Loucy (cell line): ENCODE measurements at regions not wholly inside any gene's neighbourhood (a gene's known extent, or its start where the extent isn't known, plus 50 kb on each side); places are given as distances from the start of the nearest gene placed in this dataset.

Experiments
- H2AFZ ChIP-seq: fragments of 200-600 bp; sonication (generic); 2 replicates; pipeline ENCODE4 v1.6.0; 2016; ENCODE audit warnings: antibody characterized with exemption, mild to moderate bottlenecking, low read length, moderate library complexity
- H3F3A ChIP-seq: fragments of 200-600 bp; 2 replicates; pipeline ENCODE4 v1.6.0; 2016; ENCODE audit warnings: antibody characterized with exemption, low read depth, mild to moderate bottlenecking
- H3K27me3 ChIP-seq: fragments of 200-600 bp; sonication (generic); 2 replicates; pipeline ENCODE4 v1.6.1; 2014; ENCODE audit warnings: low read length, mild to moderate bottlenecking; ENCODE audit not compliant: insufficient read depth, poor library complexity, severe bottlenecking
- H3K36me3 ChIP-seq: fragments of 200-600 bp; sonication (generic); 2 replicates; pipeline ENCODE4 v1.6.1; 2016; ENCODE audit warnings: low read length; ENCODE audit not compliant: insufficient read depth
- H3K4me1 ChIP-seq: fragments of 200-600 bp; sonication (generic); 2 replicates; pipeline ENCODE4 v1.5.1; 2014; ENCODE audit warnings: low read length, mild to moderate bottlenecking; ENCODE audit not compliant: insufficient read depth, poor library complexity, severe bottlenecking
- H3K4me2 ChIP-seq: fragments of 200-600 bp; sonication (generic); 2 replicates; pipeline ENCODE4 v1.6.0; 2014; ENCODE audit warnings: antibody characterized with exemption, low read length, low read depth, mild to moderate bottlenecking; ENCODE audit not compliant: poor library complexity, severe bottlenecking
- H3K4me3 ChIP-seq: fragments of 200-600 bp; sonication (generic); 2 replicates; pipeline ENCODE4 v1.5.1; 2014; ENCODE audit warnings: low read length, mild to moderate bottlenecking, mixed read lengths; ENCODE audit not compliant: poor library complexity, severe bottlenecking
- H3K79me2 ChIP-seq: fragments of 200-600 bp; sonication (generic); 2 replicates; pipeline ENCODE4 v1.6.1; 2014; ENCODE audit warnings: low read length; ENCODE audit not compliant: insufficient read depth
- H3K9ac ChIP-seq: fragments of 200-600 bp; sonication (generic); 2 replicates; pipeline ENCODE4 v1.6.0; 2014; ENCODE audit warnings: mild to moderate bottlenecking, low read depth, low read length, moderate library complexity; ENCODE audit not compliant: poor library complexity, severe bottlenecking
- H3K9me2 ChIP-seq: fragments of 200-600 bp; sonication (generic); replicated peaks from 2 replicates; pipeline ENCODE4 v1.6.1; 2016; ENCODE audit warnings: low read depth, low read length, mixed read lengths
- H3K9me3 ChIP-seq: fragments of 200-600 bp; sonication (generic); 2 replicates; pipeline ENCODE4 v1.6.1; 2014; ENCODE audit warnings: mild to moderate bottlenecking, antibody characterized with exemption, low read length, low read depth; ENCODE audit not compliant: insufficient read depth
- H4K20me1 ChIP-seq: fragments of 200-600 bp; sonication (generic); 2 replicates; pipeline ENCODE4 v1.6.0; 2014; ENCODE audit warnings: antibody characterized with exemption, low read length, mild to moderate bottlenecking; ENCODE audit not compliant: insufficient read depth, poor library complexity, severe bottlenecking
- EZH2phosphoT487 ChIP-seq: fragments of 200-600 bp; IDR thresholded peaks from 2 replicates; pipeline ENCODE4 v1.6.1; 2018; ENCODE audit warnings: antibody characterized with exemption, mild to moderate bottlenecking, moderate library complexity, borderline replicate concordance
- TF ChIP-seq, protein P1 (sequence below): fragments of 200-600 bp; sonication (generic); conservative IDR thresholded peaks from 2 replicates; pipeline ENCODE4 v1.5.1; 2014; ENCODE audit warnings: mild to moderate bottlenecking, antibody characterized with exemption, low read length

DNA sequence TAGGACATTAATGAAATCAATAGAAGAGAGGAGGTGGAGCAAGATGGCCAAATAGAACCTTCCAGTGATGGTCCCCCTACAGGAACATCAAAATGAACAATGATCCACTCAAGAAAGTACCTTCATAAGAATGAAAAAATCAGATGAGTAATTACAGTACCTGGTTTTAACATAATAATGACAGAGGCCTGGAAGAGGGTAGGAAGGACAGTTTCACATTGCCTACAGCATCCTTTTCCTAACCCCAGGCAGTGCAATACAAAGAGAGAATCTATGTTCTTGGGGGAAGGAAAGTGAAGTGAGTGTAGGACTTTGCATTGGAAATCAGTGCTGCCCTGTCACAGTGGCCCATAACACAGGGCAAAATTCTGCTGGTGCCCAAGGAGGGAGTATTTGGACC is 81.2 kb upstream of the SPTLC1 start:
- no peak overlapping the region for H2AFZ ChIP-seq
- no peaks in the 10 kb centered on the region for H3K9me3 ChIP-seq
- no peak overlapping the region for H3K4me2 ChIP-seq
- H3K27me3 ChIP-seq, result no peaks in the 10 kb centered on the region
- H3K79me2 ChIP-seq, result no peaks in the 10 kb centered on the region
- H3K9ac ChIP-seq, result no peak overlapping the region
- no peak for TF ChIP-seq EZH2phosphoT487
- TF ChIP-seq, protein P1, sequence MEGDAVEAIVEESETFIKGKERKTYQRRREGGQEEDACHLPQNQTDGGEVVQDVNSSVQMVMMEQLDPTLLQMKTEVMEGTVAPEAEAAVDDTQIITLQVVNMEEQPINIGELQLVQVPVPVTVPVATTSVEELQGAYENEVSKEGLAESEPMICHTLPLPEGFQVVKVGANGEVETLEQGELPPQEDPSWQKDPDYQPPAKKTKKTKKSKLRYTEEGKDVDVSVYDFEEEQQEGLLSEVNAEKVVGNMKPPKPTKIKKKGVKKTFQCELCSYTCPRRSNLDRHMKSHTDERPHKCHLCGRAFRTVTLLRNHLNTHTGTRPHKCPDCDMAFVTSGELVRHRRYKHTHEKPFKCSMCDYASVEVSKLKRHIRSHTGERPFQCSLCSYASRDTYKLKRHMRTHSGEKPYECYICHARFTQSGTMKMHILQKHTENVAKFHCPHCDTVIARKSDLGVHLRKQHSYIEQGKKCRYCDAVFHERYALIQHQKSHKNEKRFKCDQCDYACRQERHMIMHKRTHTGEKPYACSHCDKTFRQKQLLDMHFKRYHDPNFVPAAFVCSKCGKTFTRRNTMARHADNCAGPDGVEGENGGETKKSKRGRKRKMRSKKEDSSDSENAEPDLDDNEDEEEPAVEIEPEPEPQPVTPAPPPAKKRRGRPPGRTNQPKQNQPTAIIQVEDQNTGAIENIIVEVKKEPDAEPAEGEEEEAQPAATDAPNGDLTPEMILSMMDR, result no peak
- no peaks in the 10 kb centered on the region for H4K20me1 ChIP-seq
- H3K4me1 ChIP-seq, result peaks cover 7% of the 10 kb centered on the region
- no peak overlapping the region for H3K4me3 ChIP-seq
- H3F3A ChIP-seq, result no peaks in the 10 kb centered on the region
- H3K36me3 ChIP-seq, result no peaks in the 10 kb centered on the region
- no peaks in the 10 kb centered on the region for H3K9me2 ChIP-seq

DNA sequence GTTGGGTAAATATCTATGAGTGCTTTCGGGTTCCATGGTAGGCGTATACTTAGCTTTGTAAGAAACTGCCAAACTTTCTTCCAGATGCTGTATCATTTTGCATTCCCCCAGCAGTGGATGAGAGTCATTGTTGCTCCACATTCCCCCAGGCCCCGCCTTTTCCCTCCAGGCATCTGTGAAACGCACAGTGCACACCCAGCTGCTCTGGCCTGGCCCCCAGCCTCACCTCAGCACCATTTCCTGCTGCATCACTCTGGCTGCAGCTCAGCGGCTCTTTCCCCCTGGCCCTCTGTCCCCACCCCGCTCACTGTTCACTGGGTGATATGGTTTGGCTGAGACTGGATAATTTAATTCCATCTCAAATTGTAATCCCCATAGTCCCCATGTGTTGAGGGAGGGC is 76.6 kb upstream of the SPTLC1 start:
- TF ChIP-seq, protein P1, result no peak
- no peak for TF ChIP-seq EZH2phosphoT487
- H2AFZ ChIP-seq, result peak overlapping the region; percentile 52; the same call in 1 of the 2 replicates

DNA sequence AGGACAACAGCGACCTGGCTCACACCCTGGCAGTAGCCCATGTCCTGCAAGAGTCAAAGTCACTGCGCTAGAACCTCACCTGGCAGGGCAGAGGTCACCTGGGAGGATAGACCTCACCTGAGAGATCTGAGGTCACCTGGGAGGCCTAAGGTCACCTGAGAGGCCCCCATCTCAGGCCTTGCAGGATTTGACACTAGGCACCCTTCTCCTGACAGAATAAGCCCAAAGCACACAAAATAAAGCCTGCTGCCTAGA is 75.2 kb upstream of the SPTLC1 start:
- no peaks in the 10 kb centered on the region for H3K36me3 ChIP-seq
- no peaks in the 10 kb centered on the region for H3K9me2 ChIP-seq
- H3K27me3 ChIP-seq, result no peaks in the 10 kb centered on the region
- H3F3A ChIP-seq, result no peaks in the 10 kb centered on the region
- no peak overlapping the region for H3K9ac ChIP-seq
- H3K9me3 ChIP-seq, result no peaks in the 10 kb centered on the region
- H4K20me1 ChIP-seq, result no peaks in the 10 kb centered on the region
- H3K79me2 ChIP-seq, result no peaks in the 10 kb centered on the region
- H3K4me3 ChIP-seq, result no peak overlapping the region
- H3K4me2 ChIP-seq, result no peak overlapping the region
- H3K4me1 ChIP-seq, result peaks cover 7% of the 10 kb centered on the region
- TF ChIP-seq, protein P1, result no peak
- TF ChIP-seq EZH2phosphoT487, result no peak
- H2AFZ ChIP-seq, result no peak overlapping the region

More for the DNA sequence above, 76.6 kb upstream of the SPTLC1 start:
- H3K27me3 ChIP-seq, result no peaks in the 10 kb centered on the region
- no peaks in the 10 kb centered on the region for H3K9me2 ChIP-seq
- no peaks in the 10 kb centered on the region for H4K20me1 ChIP-seq
- H3K36me3 ChIP-seq, result no peaks in the 10 kb centered on the region
- no peaks in the 10 kb centered on the region for H3K9me3 ChIP-seq
- no peaks in the 10 kb centered on the region for H3F3A ChIP-seq
- H3K79me2 ChIP-seq, result no peaks in the 10 kb centered on the region
- no peak overlapping the region for H3K4me3 ChIP-seq
- H3K4me2 ChIP-seq, result no peak overlapping the region
- no peak overlapping the region for H3K9ac ChIP-seq
- peaks cover 7% of the 10 kb centered on the region for H3K4me1 ChIP-seq
